Fibroblast of lung (primary cell): ENCODE measurements at regions not wholly inside any gene's neighbourhood (a gene's known extent, or its start where the extent isn't known, plus 50 kb on each side); places are given as distances from the start of the nearest gene placed in this dataset.

Experiments used
- DNase-seq, 2 donors: peaks; one replicate each; pipeline versions ENCODE4 v3.0.0 to v3.0.0-alpha.2; 2010; ENCODE audit warnings: low read depth in 2 of 2
- H2AFZ ChIP-seq: 2 replicates; pipeline ENCODE4 v1.5.1; 2012; ENCODE audit warnings: low read length, control low read depth, inconsistent platforms
- H3K27ac ChIP-seq: 2 replicates; pipeline ENCODE4 v1.5.1; 2011; ENCODE audit warnings: low read length, control low read depth; ENCODE audit not compliant: insufficient read depth
- H3K27me3 ChIP-seq: 2 replicates; pipeline ENCODE4 v1.5.1; 2011; ENCODE audit warnings: mild to moderate bottlenecking, low read length; ENCODE audit not compliant: control insufficient read depth, insufficient read depth
- H3K36me3 ChIP-seq: 2 replicates; pipeline ENCODE4 v1.5.1; 2011; ENCODE audit warnings: low read length; ENCODE audit not compliant: control insufficient read depth, insufficient read depth
- H3K4me1 ChIP-seq: 2 replicates; pipeline ENCODE4 v1.5.1; 2011; ENCODE audit warnings: low read length; ENCODE audit not compliant: control insufficient read depth, insufficient read depth; ENCODE audit errors: extremely low read depth
- H3K4me2 ChIP-seq: 2 replicates; pipeline ENCODE4 v1.5.1; 2011; ENCODE audit warnings: low read length, control low read depth; ENCODE audit not compliant: insufficient read depth; ENCODE audit errors: extremely low read depth
- H3K4me3 ChIP-seq, 4 experiments: fragments of 200-600 bp in 1 of 4; sonication (generic) in 1 of 4; replicated peaks in 1 of 4; 2 replicates each; pipeline ENCODE4 v1.5.1; 2011 to 2016; ENCODE audit warnings: low read length in 4 of 4, low read depth in 3 of 4, mild to moderate bottlenecking in 3 of 4, control low read depth in 2 of 4, inconsistent platforms in 1 of 4, mixed read lengths in 1 of 4; ENCODE audit not compliant: insufficient read depth in 1 of 4; ENCODE audit errors: control extremely low read depth in 1 of 4
- H3K79me2 ChIP-seq: 2 replicates; pipeline ENCODE4 v1.5.1; 2012; ENCODE audit warnings: mild to moderate bottlenecking, low read length, inconsistent platforms; ENCODE audit not compliant: control insufficient read depth, insufficient read depth
- H3K9ac ChIP-seq: 2 replicates; pipeline ENCODE4 v1.5.1; 2011; ENCODE audit warnings: mild to moderate bottlenecking, low read length, control low read depth; ENCODE audit not compliant: insufficient read depth
- H3K9me3 ChIP-seq: 2 replicates; pipeline ENCODE4 v1.5.1; 2012; ENCODE audit warnings: low read depth, low read length; ENCODE audit not compliant: control insufficient read depth, insufficient read depth
- H4K20me1 ChIP-seq: 2 replicates; pipeline ENCODE4 v1.5.1; 2011; ENCODE audit warnings: low read length; ENCODE audit not compliant: control insufficient read depth, insufficient read depth; ENCODE audit errors: extremely low read depth
- EZH2 ChIP-seq: IDR thresholded peaks from 2 replicates; pipeline ENCODE4 v1.5.1; 2012; ENCODE audit warnings: low read length, control low read depth, mild to moderate bottlenecking; ENCODE audit errors: missing control alignments
- TF ChIP-seq, protein P1 (sequence below), 2 donors: IDR thresholded peaks in 1 of 2; conservative IDR thresholded peaks in 1 of 2; 1 replicate in 1 of 2; 2 replicates in 1 of 2; pipeline ENCODE4 v1.5.1; 2011 to 2012; ENCODE audit warnings: low read length in 2 of 2, control low read depth in 1 of 2, inconsistent platforms in 1 of 2, low read depth in 1 of 2, mild to moderate bottlenecking in 1 of 2

DNA sequence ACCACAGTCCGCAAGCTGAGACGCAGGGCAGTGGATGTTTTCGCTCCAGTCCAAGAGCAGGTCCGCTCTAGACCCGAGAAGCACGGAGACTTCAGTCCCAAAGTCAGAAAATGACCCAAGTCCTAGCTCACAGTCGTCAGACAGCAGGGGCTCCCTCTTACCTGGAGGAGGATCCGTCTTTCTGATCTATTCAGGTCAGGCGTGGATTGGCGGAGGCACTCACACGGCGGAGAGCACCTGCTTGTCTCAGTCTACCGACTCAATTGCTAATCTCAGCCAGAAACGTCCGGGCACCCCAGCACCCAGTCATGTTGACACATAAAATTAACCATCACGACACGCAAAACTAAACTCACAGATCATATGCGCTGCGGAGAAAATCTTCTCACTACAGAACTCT lies 285.3 kb upstream of the CDH4 start:
- Histone ChIP-seq H2AFZ (no peak overlapping the region), H3K9ac (no peak overlapping the region), H3K4me3 (no peak overlapping the region), H4K20me1 (no peaks in the 10 kb centered on the region), H3K4me1 (no peaks in the 10 kb centered on the region), H3K4me2 (no peak overlapping the region), H3K36me3 (no peaks in the 10 kb centered on the region), H3K79me2 (no peaks in the 10 kb centered on the region), H3K27ac (no peak overlapping the region), H3K9me3 (no peaks in the 10 kb centered on the region), H3K27me3 (no peaks in the 10 kb centered on the region)
- DNase-seq, result no peak
- TF ChIP-seq, protein P1, sequence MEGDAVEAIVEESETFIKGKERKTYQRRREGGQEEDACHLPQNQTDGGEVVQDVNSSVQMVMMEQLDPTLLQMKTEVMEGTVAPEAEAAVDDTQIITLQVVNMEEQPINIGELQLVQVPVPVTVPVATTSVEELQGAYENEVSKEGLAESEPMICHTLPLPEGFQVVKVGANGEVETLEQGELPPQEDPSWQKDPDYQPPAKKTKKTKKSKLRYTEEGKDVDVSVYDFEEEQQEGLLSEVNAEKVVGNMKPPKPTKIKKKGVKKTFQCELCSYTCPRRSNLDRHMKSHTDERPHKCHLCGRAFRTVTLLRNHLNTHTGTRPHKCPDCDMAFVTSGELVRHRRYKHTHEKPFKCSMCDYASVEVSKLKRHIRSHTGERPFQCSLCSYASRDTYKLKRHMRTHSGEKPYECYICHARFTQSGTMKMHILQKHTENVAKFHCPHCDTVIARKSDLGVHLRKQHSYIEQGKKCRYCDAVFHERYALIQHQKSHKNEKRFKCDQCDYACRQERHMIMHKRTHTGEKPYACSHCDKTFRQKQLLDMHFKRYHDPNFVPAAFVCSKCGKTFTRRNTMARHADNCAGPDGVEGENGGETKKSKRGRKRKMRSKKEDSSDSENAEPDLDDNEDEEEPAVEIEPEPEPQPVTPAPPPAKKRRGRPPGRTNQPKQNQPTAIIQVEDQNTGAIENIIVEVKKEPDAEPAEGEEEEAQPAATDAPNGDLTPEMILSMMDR (conservative IDR thresholded peaks at IDR 0.05 in 1 of 2, IDR thresholded peaks at IDR 0.05 in 1 of 2; ENCODE audit: low read depth in 1 of 2, low read length in 2 of 2), result no peak
- no peak for TF ChIP-seq EZH2

- no peak overlapping the region for H3K4me2 ChIP-seq
- TF ChIP-seq EZH2, result no peak
- TF ChIP-seq, protein P1 (conservative IDR thresholded peaks at IDR 0.05 in 1 of 2, IDR thresholded peaks at IDR 0.05 in 1 of 2; ENCODE audit: low read depth in 1 of 2, low read length in 2 of 2), result no peak
- DNase-seq, result no peak
- no peak overlapping the region for H3K9ac ChIP-seq
- H3K4me1 ChIP-seq, result no peaks in the 10 kb centered on the region
- H3K4me3 ChIP-seq, result no peak overlapping the region
- H3K27me3 ChIP-seq, result no peaks in the 10 kb centered on the region
- H4K20me1 ChIP-seq, result no peaks in the 10 kb centered on the region
- H3K27ac ChIP-seq, result no peak overlapping the region
- H3K36me3 ChIP-seq, result no peaks in the 10 kb centered on the region
- H3K9me3 ChIP-seq, result no peaks in the 10 kb centered on the region
- no peaks in the 10 kb centered on the region for H3K79me2 ChIP-seq
- no peak overlapping the region for H2AFZ ChIP-seq
Observed at GRCh38 chr20:60967431-60968316, 284.4 kb upstream of the CDH4 start.

- H3K79me2 ChIP-seq, result no peaks in the 10 kb centered on the region
- TF ChIP-seq EZH2, result no peak
- TF ChIP-seq, protein P1 (conservative IDR thresholded peaks at IDR 0.05 in 1 of 2, IDR thresholded peaks at IDR 0.05 in 1 of 2; ENCODE audit: low read depth in 1 of 2, low read length in 2 of 2), result no peak
- H3K9me3 ChIP-seq, result no peaks in the 10 kb centered on the region
- no peak overlapping the region for H2AFZ ChIP-seq
- no peak overlapping the region for H3K4me2 ChIP-seq
- H3K27me3 ChIP-seq, result no peaks in the 10 kb centered on the region
- H4K20me1 ChIP-seq, result no peaks in the 10 kb centered on the region
- H3K4me3 ChIP-seq, result no peak overlapping the region
- H3K4me1 ChIP-seq, result no peaks in the 10 kb centered on the region
- no peaks in the 10 kb centered on the region for H3K36me3 ChIP-seq
- DNase-seq, result no peak
- H3K9ac ChIP-seq, result no peak overlapping the region
- no peak overlapping the region for H3K27ac ChIP-seq
Observed at GRCh38 chr20:60968853-60969720, 283.0 kb upstream of the CDH4 start.
